Body of pancreas (tissue), 4 donors: ENCODE measurements at regions not wholly inside any gene's neighbourhood (a gene's known extent, or its start where the extent isn't known, plus 50 kb on each side); places are given as distances from the start of the nearest gene placed in this dataset.

Source experiments
- POLR2A ChIP-seq, 3 donors: fragments of 450-650 bp; IDR thresholded peaks; one replicate each; pipeline ENCODE4 v1.6.1; 2016; ENCODE audit warnings: antibody characterized with exemption in 3 of 3, mild to moderate bottlenecking in 2 of 3
- TF ChIP-seq, protein P1 (sequence below), 7 experiments: fragments of 450-650 bp in 4 of 7; fragments of 200-600 bp in 3 of 7; sonication (generic) in 3 of 7; IDR thresholded peaks; one replicate each; pipeline ENCODE4 v1.5.1; 2016 to 2019; ENCODE audit warnings: antibody characterized with exemption in 7 of 7

DNA sequence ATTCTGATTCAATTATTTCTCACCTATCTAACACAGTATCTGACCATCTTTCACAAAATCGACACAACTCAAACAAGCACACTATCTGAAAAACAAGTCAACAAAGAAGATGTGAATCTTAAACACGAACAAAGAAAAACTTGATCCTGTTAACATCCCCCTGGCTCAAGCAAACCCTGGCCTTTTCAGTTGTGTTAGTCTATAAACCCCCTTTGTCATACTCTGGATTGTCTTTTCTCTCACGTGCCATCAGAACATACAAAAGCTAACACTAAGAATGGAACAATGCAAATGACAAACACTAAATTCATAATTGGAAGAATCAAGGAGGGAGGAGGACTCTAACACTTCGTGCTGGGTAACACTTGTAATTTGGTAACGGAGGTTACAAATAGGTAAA lies 168.7 kb downstream of the GASK1B start:
- TF ChIP-seq POLR2A (IDR thresholded peaks at IDR 0.05): no peak
- TF ChIP-seq, protein P1, sequence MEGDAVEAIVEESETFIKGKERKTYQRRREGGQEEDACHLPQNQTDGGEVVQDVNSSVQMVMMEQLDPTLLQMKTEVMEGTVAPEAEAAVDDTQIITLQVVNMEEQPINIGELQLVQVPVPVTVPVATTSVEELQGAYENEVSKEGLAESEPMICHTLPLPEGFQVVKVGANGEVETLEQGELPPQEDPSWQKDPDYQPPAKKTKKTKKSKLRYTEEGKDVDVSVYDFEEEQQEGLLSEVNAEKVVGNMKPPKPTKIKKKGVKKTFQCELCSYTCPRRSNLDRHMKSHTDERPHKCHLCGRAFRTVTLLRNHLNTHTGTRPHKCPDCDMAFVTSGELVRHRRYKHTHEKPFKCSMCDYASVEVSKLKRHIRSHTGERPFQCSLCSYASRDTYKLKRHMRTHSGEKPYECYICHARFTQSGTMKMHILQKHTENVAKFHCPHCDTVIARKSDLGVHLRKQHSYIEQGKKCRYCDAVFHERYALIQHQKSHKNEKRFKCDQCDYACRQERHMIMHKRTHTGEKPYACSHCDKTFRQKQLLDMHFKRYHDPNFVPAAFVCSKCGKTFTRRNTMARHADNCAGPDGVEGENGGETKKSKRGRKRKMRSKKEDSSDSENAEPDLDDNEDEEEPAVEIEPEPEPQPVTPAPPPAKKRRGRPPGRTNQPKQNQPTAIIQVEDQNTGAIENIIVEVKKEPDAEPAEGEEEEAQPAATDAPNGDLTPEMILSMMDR (IDR thresholded peaks at IDR 0.05): no peak
